GM18519 (cell line): ENCODE measurements at regions not wholly inside any gene's neighbourhood (a gene's known extent, or its start where the extent isn't known, plus 50 kb on each side); places are given as distances from the start of the nearest gene placed in this dataset.
"Not testable (repeated sequence)": the region's sequence is repeated elsewhere in the genome, so short reads cannot be mapped to it uniquely, and the experiment has no call there.

Experiments
- ATAC-seq: cut with Tn5 transposase; IDR thresholded peaks from one replicate; pipeline ENCODE4 v1.9.1; 2021; ENCODE audit warnings: mild to moderate bottlenecking, moderate library complexity; ENCODE audit not compliant: unreplicated experiment, low FRiP score

DNA sequence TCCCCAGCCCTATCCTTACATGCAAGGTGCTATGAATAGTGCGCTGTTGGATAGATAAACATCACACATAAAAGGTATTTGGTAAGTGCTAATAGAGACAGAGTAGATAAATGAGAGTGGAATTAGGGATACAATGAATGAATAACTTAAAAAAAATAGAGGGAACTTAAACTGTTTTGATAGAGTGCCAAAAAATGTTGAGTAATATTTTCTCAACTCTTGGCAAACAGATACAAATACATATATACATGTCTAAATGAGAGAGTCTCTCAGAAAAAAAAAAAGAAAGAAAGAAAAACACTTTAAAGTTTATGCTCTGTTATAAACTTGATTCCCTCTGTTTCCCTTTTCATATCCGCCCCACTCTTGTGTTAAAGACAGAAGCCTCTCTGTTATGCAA, 667.4 kb downstream of the ROBO2 start:
- no peak for ATAC-seq

GRCh38 chr3:77709155-77709554, 669.3 kb downstream of the ROBO2 start:
- no peak for ATAC-seq

GRCh38 chr3:77718311-77718710, 678.4 kb downstream of the ROBO2 start:
- ATAC-seq = no peak

DNA sequence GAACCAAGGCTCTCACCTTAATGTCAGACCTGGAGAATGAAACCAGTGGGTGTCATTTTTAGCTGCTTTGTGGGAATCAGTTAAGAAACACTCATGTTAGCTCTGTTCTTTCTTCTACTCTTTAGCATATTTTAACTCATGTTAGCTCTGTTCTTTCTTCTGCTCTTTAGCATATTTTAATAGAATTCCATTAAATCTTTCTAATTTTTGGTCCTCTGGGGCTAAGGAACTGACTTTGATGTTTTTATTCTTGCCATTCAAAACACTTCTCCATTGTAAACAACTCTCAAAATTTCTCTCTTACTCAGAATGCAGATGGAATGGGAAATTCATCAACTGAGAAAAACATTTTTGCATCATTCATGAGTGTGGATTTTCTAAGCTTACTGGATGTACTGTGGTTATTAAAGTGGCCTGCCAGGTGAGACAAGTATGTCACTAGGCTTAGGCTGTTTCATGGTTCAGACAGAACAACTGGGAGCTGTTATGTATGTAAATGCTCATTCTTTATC, 680.6 kb downstream of the ROBO2 start:
- ATAC-seq = no peak

GRCh38 chr3:77726517-77726916, 686.6 kb downstream of the ROBO2 start:
- ATAC-seq = no peak

GRCh38 chr3:77746048-77746447, 706.1 kb downstream of the ROBO2 start:
- ATAC-seq = no peak

- no peak for ATAC-seq
These were observed 707.0 kb downstream of the ROBO2 start for GRCh38 chr3:77746892-77747291.

DNA sequence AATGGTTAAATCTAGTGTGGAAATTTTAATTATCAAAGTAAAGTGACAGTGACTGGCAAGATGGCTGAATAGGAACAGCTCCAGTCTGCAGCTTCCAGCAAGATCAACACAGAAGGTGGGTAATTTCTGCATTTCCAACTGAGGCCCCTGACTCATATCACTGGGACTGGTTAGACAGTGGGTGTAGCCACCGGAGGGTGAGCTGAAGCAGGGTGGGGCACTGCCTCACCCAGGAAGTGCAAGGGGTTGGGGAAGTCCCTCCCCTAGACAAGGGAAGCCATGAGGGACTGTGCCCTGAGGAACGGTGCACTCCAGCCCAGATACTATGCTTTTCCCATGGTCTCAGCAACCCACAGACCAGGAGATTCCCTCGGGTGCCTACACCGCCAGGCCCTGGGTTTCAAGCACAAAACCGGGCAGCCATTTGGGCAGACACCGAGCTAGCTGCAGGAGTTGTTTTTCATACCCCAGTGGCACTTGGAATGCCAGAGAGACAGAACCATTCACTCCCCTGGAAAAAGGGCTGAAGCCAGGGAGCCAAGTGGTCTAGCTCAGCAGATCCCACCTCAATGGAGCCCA, 716.6 kb downstream of the ROBO2 start:
- not testable (repeated sequence) for ATAC-seq

- ATAC-seq = no peak
These were observed 732.6 kb downstream of the ROBO2 start for GRCh38 chr3:77772459-77772858.

- no peak for ATAC-seq
These were observed 733.2 kb downstream of the ROBO2 start for GRCh38 chr3:77773084-77773483.

DNA sequence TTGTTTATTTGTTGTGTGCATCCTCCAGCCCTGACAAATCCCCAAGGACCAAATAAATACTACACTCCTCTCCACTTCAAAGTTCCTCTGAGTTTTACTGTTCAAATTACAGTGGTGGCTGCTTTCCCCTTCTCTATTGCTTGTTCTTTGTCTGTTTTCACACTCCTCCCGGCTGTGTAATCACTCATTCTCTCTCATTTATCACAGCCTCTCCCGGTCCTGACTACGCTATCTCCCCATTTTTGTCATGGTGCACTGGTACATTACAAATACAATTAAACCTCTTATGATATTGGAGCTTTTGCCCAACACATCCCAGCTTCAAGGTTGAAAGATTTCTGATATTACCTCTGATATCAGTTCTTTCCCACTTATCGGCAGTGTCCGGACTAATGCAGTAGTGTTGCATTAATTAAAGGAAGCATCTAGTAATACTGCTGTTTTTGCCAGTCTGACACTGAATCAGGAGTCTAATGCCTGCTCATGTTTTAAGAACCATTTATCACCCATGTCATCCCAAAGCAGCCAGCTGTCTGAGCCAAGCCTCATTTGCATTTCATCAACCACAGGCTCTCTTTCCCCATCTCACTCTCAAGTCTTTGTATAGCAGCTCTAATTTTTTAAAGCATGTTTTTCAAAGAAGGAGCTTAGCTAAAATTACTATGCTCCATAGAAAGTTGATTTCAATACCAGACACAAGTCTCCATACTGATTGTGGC, 740.5 kb downstream of the ROBO2 start:
- ATAC-seq = no peak

- ATAC-seq = no peak
These were observed 746.3 kb downstream of the ROBO2 start for GRCh38 chr3:77786216-77786615.

DNA sequence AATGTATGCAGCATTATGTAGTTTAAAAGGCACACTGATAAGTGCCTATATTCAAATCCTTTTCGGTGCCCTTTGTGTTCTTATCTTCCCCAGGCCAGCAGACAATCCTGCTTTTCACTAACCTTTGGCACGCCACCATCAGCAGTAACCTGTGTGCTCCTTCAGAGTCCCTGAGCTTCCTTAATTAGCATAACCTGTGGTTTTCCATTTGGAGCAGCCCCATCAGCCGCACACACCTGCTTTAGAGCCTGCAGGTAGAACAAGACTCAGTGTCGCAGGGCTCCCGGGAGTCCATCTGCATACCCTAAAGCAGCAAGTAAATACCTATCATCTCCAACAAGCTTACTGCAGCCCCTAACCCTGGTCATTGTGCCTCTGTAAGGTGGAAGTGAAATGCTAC, 755.1 kb downstream of the ROBO2 start:
- no peak for ATAC-seq

DNA sequence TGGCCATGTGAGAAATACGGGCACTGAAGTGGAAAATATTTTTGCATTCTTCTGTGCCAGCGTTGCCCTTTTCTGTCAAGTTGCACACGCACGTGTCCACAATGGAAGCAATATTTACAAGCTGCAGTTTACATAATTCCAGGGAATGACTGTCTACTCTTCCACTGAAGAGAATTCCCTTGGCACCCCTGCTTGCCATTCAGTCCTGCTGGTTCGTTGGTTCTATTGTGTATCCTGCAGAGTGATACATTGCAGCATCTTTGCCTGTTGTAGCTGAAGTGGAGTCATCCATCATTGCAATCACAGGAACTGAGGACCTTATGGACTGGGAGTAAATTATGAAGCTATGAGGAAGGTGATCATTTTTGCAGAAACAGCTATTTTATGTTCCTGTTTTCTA, 759.4 kb downstream of the ROBO2 start:
- ATAC-seq = no peak

DNA sequence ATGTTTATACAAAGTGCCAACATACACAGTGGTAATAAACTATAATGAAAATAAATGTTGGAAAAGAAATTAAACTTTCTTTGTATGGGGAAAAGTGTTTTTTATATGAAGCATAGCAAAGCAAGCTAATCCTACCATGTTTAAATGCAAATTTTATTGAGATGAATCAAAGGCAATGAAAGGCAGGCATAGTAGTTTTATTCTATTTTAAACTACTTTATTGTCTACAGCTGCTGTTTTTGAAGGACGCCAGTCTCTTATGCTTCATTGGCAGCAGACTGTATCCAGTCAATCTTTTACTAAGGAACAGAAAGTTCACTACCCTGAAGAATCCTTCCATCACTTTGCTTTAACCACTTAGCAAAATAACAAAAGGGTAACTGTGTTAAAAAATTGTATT, 761.0 kb downstream of the ROBO2 start:
- ATAC-seq = no peak

- no peak for ATAC-seq
These were observed 767.4 kb downstream of the ROBO2 start for GRCh38 chr3:77807312-77807711.

DNA sequence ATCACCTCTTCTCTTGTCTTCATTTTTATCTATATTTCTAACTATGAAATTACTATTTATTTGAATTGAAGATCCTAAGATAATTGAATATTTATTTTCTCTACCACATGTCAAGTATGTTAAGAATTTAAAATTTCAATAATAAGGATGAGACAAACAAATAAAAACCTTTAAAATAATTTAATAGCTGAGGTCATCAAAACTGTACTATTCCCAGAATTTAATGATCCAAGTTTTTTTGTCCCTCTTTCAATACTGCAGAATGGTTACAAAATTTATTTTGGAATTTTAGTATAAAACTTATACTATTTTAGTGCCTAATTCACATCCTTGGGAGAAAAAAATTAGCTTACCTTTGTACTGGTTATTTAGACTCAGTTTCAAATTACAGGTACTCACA, 774.9 kb downstream of the ROBO2 start:
- no peak for ATAC-seq

GRCh38 chr3:77815467-77815866, 775.6 kb downstream of the ROBO2 start:
- no peak for ATAC-seq

GRCh38 chr3:77816366-77816765, 776.5 kb downstream of the ROBO2 start:
- ATAC-seq = no peak

DNA sequence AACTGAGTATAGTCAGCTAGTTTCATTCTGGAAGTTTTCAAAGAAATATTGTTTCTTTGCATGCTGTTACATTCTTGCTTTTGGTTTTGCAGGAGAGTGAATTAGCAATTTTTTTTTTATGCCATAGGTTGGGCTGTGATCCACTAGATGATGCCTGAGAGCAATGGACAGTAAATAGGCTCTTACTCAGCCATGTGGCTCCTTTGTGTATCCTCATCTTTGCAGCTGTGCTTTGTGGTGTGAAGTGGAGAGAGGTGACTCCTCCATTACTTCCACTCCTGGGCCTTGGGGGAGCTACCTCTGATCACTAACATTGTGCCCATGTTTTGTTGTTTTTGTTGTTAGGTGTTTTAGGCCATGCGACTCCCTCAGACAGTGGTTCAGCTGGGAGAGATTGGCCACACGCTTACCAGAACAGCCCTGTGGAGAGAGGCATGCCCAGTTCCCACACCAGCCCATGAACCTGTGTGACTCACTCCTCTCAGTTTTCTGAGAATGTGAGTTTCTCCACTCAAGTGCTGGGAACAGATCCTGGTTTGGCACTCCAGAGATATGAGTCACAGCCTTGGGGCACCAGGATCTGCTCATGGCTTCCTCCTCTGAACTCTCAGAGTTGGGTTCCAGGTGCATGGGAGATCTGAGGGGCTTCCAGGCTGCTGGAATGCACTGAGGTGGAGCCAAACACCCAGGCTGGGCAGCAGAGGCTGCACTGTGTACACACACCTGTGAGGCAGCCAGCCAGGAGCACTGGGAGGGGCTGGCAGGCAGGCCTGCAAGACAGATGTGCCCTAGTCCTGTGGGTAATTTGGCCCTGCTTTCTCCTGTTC, 785.3 kb downstream of the ROBO2 start:
- no peak for ATAC-seq

DNA sequence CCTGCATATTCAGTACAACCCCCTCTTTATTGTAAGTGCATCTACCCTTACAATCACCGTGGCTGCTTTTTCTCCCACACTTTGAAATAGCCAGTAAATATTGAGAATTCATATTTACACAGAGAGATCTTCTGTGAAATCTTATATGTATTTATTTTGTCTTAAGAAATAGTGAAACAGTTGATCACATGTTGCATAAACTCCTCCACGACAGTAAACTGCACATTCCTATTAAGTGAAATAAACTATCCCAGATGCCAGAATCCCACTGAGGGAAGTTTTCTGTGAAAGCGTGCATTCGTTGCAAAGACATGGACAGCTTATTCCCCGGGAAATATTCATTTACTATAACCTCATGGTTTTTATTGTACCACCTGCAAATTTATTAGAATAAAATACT, 796.0 kb downstream of the ROBO2 start:
- no peak for ATAC-seq
